ENCODE measurements at regions not wholly inside any gene's neighbourhood (a gene's known extent, or its start where the extent isn't known, plus 50 kb on each side); places are given as distances from the start of the nearest gene placed in this dataset.
"Not testable (repeated sequence)": the region's sequence is repeated elsewhere in the genome, so short reads cannot be mapped to it uniquely, and the experiment has no call there.

GRCh38 chr7:159204664-159205063, 60.0 kb upstream of the VIPR2 start:
- CTCF ChIA-PET (ENCODE audit: unreplicated experiment), result no interaction called here

GRCh38 chr7:159203253-159203652, 58.6 kb upstream of the VIPR2 start:
- POLR2A ChIA-PET; H4K20me1 ChIP-seq (ENCODE audit: insufficient read depth, low read length); H3K79me2 ChIP-seq (ENCODE audit: insufficient read depth, low read depth, low read length); H2AFZ ChIP-seq (ENCODE audit: low read length); H3K4me3 ChIP-seq (ENCODE audit: low read depth, low read length, poor library complexity, severe bottlenecking); H3K4me2 ChIP-seq (ENCODE audit: low read length); CTCF ChIA-PET (ENCODE audit: unreplicated experiment); H3K9me3 ChIP-seq (ENCODE audit: low read length); BruUV-seq (replicated peaks); intact Hi-C loops (cut with micrococcal nuclease; ENCODE audit: unreplicated experiment); H3K36me3 ChIP-seq (ENCODE audit: insufficient read depth, low read length); H3K4me1 ChIP-seq (ENCODE audit: insufficient read depth, low read length, poor library complexity, severe bottlenecking); H3K27ac ChIP-seq (ENCODE audit: low read depth, low read length, poor library complexity, severe bottlenecking); H3K9me2 ChIP-seq (ENCODE audit: insufficient read depth, low read length); DNase-seq (ENCODE audit: low spot score): not testable (repeated sequence)

More at GRCh38 chr7:159204664-159205063, 60.0 kb upstream of the VIPR2 start:
- POLR2A ChIA-PET, result no interaction called here
- no TSS peak for BruUV-seq (replicated peaks)
- no peaks in the 10 kb centered on the region for H3K9me2 ChIP-seq (ENCODE audit: insufficient read depth, low read length)
- H3K36me3 ChIP-seq (ENCODE audit: insufficient read depth, low read length), result no peaks in the 10 kb centered on the region
- no peak overlapping the region for H3K4me2 ChIP-seq (ENCODE audit: low read length)
- no peak overlapping the region for H3K27ac ChIP-seq (ENCODE audit: low read depth, low read length, poor library complexity, severe bottlenecking)
- no peak overlapping the region for H2AFZ ChIP-seq (ENCODE audit: low read length)
- no peaks in the 10 kb centered on the region for H3K79me2 ChIP-seq (ENCODE audit: insufficient read depth, low read depth, low read length)
- intact Hi-C loops (cut with micrococcal nuclease; ENCODE audit: unreplicated experiment), result no loop called here
- TF ChIP-seq CTCF (conservative IDR thresholded peaks at IDR 0.05; ENCODE audit: low read length), result no peak
- TF ChIP-seq EZH2phosphoT487 (IDR thresholded peaks at IDR 0.05; ENCODE audit: borderline replicate concordance, low read depth, low read length), result no peak
- H3K9me3 ChIP-seq (ENCODE audit: low read length), result no peaks in the 10 kb centered on the region
- H3K4me3 ChIP-seq (ENCODE audit: low read depth, low read length, poor library complexity, severe bottlenecking), result no peak overlapping the region
- no peak for DNase-seq (ENCODE audit: low spot score)
- H4K20me1 ChIP-seq (ENCODE audit: insufficient read depth, low read length), result no peaks in the 10 kb centered on the region
- no peaks in the 10 kb centered on the region for H3K4me1 ChIP-seq (ENCODE audit: insufficient read depth, low read length, poor library complexity, severe bottlenecking)

- no TSS peak for BruUV-seq (replicated peaks)
- Histone ChIP-seq H3K4me3 (ENCODE audit: low read depth, low read length, poor library complexity, severe bottlenecking) (no peak overlapping the region), H3K9me3 (ENCODE audit: low read length) (no peaks in the 10 kb centered on the region), H3K27ac (ENCODE audit: low read depth, low read length, poor library complexity, severe bottlenecking) (no peak overlapping the region), H3K4me1 (ENCODE audit: insufficient read depth, low read length, poor library complexity, severe bottlenecking) (no peaks in the 10 kb centered on the region), H3K36me3 (ENCODE audit: insufficient read depth, low read length) (no peaks in the 10 kb centered on the region), H3K79me2 (ENCODE audit: insufficient read depth, low read depth, low read length) (no peaks in the 10 kb centered on the region), H4K20me1 (ENCODE audit: insufficient read depth, low read length) (no peaks in the 10 kb centered on the region), H3K4me2 (ENCODE audit: low read length) (no peak overlapping the region), H3K9me2 (ENCODE audit: insufficient read depth, low read length) (no peaks in the 10 kb centered on the region), H2AFZ (ENCODE audit: low read length) (no peak overlapping the region)
- DNase-seq (ENCODE audit: low spot score), result no peak
- intact Hi-C loops (cut with micrococcal nuclease; ENCODE audit: unreplicated experiment), result no loop called here
- TF ChIP-seq EZH2phosphoT487 (IDR thresholded peaks at IDR 0.05; ENCODE audit: borderline replicate concordance, low read depth, low read length) (no peak), CTCF (conservative IDR thresholded peaks at IDR 0.05; ENCODE audit: low read length) (no peak)
- POLR2A ChIA-PET, result no interaction called here
- CTCF ChIA-PET (ENCODE audit: unreplicated experiment), result no interaction called here
These were observed 57.2 kb upstream of the VIPR2 start for GRCh38 chr7:159201722-159202330.
